Stimulated activated effector memory CD8-positive, alpha-beta T cell treated with anti-CD3 and anti-CD28 coated beads, Interleukin-12 subunit alpha, Interleukin-12 subunit beta, amount 100 ng/mL, for 72 hours (primary cell): ENCODE measurements at regions not wholly inside any gene's neighbourhood (a gene's known extent, or its start where the extent isn't known, plus 50 kb on each side); places are given as distances from the start of the nearest gene placed in this dataset.
"Not testable (repeated sequence)": the region's sequence is repeated elsewhere in the genome, so short reads cannot be mapped to it uniquely, and the experiment has no call there.

Experiments used
- ATAC-seq: fragments of 150-1000 bp; cut with Tn5 transposase; 2 replicates; pipeline ENCODE4 v1.10.0; 2021
- DNase-seq, 2 donors: peaks; one replicate each; pipeline ENCODE4 v3.0.0; 2021 to 2022; ENCODE audit warnings: low spot score in 2 of 2
- H3K27ac Mint-ChIP-seq: one replicate; pipeline ENCODE4 v1.8.0; 2022; ENCODE audit warnings: mild to moderate bottlenecking, mixed read lengths
- H3K36me3 Mint-ChIP-seq: one replicate; pipeline ENCODE4 v1.8.0; 2022; ENCODE audit warnings: mild to moderate bottlenecking, mixed read lengths
- H3K4me1 Mint-ChIP-seq: one replicate; pipeline ENCODE4 v1.8.0; 2022; ENCODE audit warnings: mixed read lengths
- H3K4me3 Mint-ChIP-seq: one replicate; pipeline ENCODE4 v1.8.0; 2022; ENCODE audit warnings: mild to moderate bottlenecking, mixed read lengths
- H3K9me3 Mint-ChIP-seq: one replicate; pipeline ENCODE4 v1.8.0; 2022; ENCODE audit warnings: mixed read lengths

DNA sequence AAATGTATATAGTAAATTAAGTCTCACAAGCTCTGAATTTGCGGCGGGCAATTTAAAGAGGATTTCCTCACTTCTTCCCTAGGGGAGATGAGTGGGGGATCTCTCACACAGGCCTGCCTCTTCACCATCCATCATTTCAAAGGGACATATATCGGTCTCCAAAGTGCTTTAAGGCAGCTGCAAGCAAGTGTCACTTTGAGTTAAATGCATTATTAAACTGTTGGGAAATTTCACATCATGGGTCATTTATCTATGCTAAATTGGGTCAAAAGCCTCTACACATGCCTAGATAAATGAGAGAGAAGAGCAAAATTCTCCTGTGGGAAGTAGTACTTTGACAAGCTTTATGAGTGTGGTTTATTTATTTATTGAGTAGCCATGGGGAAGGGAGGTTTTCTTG, 1106.1 kb upstream of the GOT2 start:
- no peaks in the 10 kb centered on the region for H3K36me3 Mint-ChIP-seq
- H3K4me3 Mint-ChIP-seq = no peak overlapping the region
- peaks cover 36% of the 10 kb centered on the region for H3K9me3 Mint-ChIP-seq
- no peak overlapping the region for H3K27ac Mint-ChIP-seq
- H3K4me1 Mint-ChIP-seq = no peaks in the 10 kb centered on the region
- no peak for DNase-seq
- no peak for ATAC-seq

GRCh38 chr16:59826767-59827166, 1092.7 kb upstream of the GOT2 start:
- Mint-ChIP-seq H3K27ac (no peak overlapping the region), H3K36me3 (no peaks in the 10 kb centered on the region), H3K9me3 (peaks cover 17% of the 10 kb centered on the region), H3K4me3 (no peak overlapping the region), H3K4me1 (no peaks in the 10 kb centered on the region)
- no peak for DNase-seq
- ATAC-seq = no peak

- not testable (repeated sequence) for ATAC-seq, DNase-seq, H3K4me3 Mint-ChIP-seq, H3K36me3 Mint-ChIP-seq, H3K27ac Mint-ChIP-seq, H3K4me1 Mint-ChIP-seq
- peaks cover 17% of the 10 kb centered on the region for H3K9me3 Mint-ChIP-seq
Observed at GRCh38 chr16:59809488-59809887, 1075.4 kb upstream of the GOT2 start.

- Mint-ChIP-seq H3K4me1 (no peaks in the 10 kb centered on the region), H3K36me3 (no peaks in the 10 kb centered on the region), H3K27ac (no peak overlapping the region), H3K4me3 (no peak overlapping the region), H3K9me3 (peaks cover 34% of the 10 kb centered on the region)
- ATAC-seq (no peak), DNase-seq (no peak)
Observed at GRCh38 chr16:59783191-59783590, 1049.1 kb upstream of the GOT2 start.

DNA sequence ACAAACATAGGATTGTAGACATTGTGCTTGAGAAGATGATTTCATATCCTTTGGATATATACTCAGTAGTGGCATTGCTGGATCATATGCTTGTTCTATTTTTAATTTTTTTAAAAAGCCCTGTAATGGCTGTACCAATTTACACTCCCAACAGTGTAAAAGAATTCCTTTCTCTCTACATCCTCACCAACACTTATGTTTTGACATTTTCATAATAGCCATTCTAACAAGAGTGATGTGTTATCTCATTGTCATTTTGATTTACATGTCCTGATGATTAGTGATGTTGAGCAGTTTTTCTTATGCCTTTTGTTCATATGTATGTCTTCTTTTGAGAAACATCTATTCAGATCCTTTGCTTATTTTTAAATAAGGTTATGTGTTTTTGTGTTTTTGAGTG, 1039.2 kb upstream of the GOT2 start:
- H3K36me3 Mint-ChIP-seq = no peaks in the 10 kb centered on the region
- DNase-seq (no peak), ATAC-seq (no peak)
- no peak overlapping the region for H3K27ac Mint-ChIP-seq
- no peak overlapping the region for H3K4me3 Mint-ChIP-seq
- peaks cover 8% of the 10 kb centered on the region for H3K9me3 Mint-ChIP-seq
- no peaks in the 10 kb centered on the region for H3K4me1 Mint-ChIP-seq

DNA sequence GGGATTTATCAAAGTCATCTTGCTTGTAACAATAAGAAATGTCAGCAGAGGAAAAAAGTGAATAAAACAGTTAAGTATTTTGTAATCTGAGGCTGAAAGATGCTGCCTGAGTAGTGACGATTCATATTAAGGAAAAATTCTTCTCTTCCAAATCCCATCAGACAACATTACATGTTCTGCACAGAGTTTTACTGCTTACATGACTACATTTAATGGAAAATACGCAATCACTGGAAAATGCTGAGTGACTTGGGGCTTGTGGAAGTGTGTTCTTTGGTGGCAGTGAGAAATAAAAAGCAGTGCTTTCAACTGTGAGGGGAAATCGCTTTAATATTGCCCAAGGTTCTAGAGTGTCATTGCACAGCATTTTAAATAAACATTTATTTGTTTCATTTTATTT, 1025.2 kb upstream of the GOT2 start:
- Mint-ChIP-seq H3K4me3 (no peak overlapping the region), H3K36me3 (no peaks in the 10 kb centered on the region), H3K4me1 (no peaks in the 10 kb centered on the region), H3K9me3 (peaks cover 26% of the 10 kb centered on the region), H3K27ac (no peak overlapping the region)
- no peak for DNase-seq
- ATAC-seq = no peak

DNA sequence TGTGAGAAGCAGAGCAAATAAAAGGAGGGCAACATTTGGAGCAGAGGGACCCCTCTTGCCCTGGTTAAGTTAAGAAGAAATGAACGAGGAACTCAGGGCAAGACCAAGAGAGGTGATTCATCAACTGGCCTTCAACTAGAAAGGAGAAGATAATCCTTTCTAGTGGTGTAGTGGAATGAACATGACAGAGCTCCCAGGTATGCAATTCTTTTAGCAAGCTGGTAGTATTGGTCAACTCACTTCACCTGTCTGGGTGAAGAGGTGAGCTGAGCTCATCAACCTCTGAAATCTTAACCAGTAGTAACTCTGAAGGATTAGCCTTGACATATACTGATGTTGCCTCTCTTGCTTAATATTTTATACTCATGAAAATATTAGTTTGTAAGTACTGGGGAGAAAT, 1024.7 kb upstream of the GOT2 start:
- no peak overlapping the region for H3K27ac Mint-ChIP-seq
- H3K4me3 Mint-ChIP-seq = no peak overlapping the region
- no peaks in the 10 kb centered on the region for H3K36me3 Mint-ChIP-seq
- no peaks in the 10 kb centered on the region for H3K4me1 Mint-ChIP-seq
- DNase-seq = no peak
- ATAC-seq = no peak
- peaks cover 26% of the 10 kb centered on the region for H3K9me3 Mint-ChIP-seq

DNA sequence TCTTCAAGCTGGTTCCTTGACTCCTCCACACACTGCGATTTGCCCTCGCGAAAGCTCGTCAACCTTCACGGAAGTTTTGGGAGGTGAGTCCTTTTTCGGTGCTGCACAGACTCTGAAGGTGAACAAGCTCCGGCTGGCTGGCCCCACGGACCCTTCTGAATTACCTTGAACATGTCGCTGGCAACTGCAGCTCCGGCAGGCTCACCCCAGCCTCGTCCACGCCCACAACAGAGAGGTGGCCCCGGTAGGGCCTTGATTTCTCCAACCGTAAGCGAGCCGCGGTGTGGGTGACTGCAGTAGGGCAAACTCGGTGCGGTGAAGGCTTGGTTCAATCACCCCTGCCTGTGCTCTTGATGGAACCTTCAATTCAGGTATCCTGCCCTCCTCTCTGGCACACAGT, 1020.7 kb upstream of the GOT2 start:
- Mint-ChIP-seq H3K27ac (no peak overlapping the region), H3K4me1 (no peaks in the 10 kb centered on the region), H3K9me3 (peaks cover 16% of the 10 kb centered on the region), H3K36me3 (no peaks in the 10 kb centered on the region), H3K4me3 (no peak overlapping the region)
- DNase-seq (no peak), ATAC-seq (no peak)

DNA sequence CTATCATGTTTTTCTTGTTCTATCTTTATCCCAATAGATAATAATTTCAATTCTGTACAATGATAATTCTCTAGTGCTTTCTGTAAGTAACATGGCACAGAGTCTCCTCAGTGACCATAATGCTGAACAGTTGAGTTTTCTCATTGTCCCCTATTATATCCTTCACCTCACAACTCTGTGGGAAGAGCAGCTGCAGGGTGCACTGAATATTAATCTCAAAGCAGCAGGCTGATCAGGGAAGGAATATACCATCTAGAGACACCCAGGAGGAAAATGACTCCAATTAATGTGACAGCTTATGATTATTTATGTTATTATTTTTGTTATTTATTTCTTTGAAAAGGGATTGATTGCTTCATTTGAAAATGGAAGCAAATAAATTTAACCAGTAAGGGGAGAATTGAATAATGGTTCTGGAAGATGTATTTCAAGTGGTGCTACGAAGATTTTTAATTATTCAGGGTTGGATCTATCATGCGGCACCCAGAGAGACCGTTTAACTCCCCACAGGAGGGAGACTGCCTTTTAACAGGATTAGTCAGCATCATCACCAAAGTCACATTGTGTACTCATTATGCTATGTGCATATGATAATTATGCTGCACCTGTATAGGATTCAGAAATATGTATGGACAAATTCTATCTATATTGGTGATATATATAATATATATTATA, 1015.7 kb upstream of the GOT2 start:
- Mint-ChIP-seq H3K27ac (no peak overlapping the region), H3K4me1 (no peaks in the 10 kb centered on the region), H3K4me3 (no peak overlapping the region), H3K36me3 (no peaks in the 10 kb centered on the region), H3K9me3 (peaks cover 18% of the 10 kb centered on the region)
- ATAC-seq = no peak
- no peak for DNase-seq

- H3K27ac Mint-ChIP-seq = no peak overlapping the region
- ATAC-seq (no peak), DNase-seq (no peak)
- no peaks in the 10 kb centered on the region for H3K4me1 Mint-ChIP-seq
- H3K36me3 Mint-ChIP-seq = no peaks in the 10 kb centered on the region
- H3K9me3 Mint-ChIP-seq = peaks cover 21% of the 10 kb centered on the region
- no peak overlapping the region for H3K4me3 Mint-ChIP-seq
Observed at GRCh38 chr16:59748531-59748930, 1014.4 kb upstream of the GOT2 start.

GRCh38 chr16:59743504-59743903, 1009.4 kb upstream of the GOT2 start:
- peaks cover 21% of the 10 kb centered on the region for H3K9me3 Mint-ChIP-seq
- H3K27ac Mint-ChIP-seq = no peak overlapping the region
- H3K4me3 Mint-ChIP-seq = no peak overlapping the region
- H3K4me1 Mint-ChIP-seq = no peaks in the 10 kb centered on the region
- no peak for DNase-seq
- ATAC-seq = no peak
- no peaks in the 10 kb centered on the region for H3K36me3 Mint-ChIP-seq

DNA sequence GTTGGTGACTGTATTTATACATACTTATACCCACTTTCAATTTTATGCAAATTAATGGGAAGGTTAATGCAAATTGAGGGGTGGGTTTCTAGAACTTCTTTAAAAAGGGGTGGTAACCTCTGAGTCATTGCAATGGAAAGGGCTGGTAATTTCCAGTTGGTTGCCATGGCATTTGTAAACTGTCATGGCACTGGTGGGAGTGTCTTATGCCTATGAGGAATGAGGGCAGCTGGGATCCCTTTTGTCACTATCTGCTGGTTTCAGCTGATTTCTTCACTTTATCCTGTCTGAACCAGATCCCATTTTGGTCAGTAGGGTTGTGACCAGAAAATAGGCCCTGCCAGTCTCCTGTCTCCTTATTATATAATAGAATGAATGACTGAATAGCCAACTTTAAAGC, 1006.7 kb upstream of the GOT2 start:
- ATAC-seq (no peak), DNase-seq (no peak)
- Mint-ChIP-seq H3K9me3 (peaks cover 21% of the 10 kb centered on the region), H3K4me1 (no peaks in the 10 kb centered on the region), H3K4me3 (no peak overlapping the region), H3K27ac (no peak overlapping the region), H3K36me3 (no peaks in the 10 kb centered on the region)

DNA sequence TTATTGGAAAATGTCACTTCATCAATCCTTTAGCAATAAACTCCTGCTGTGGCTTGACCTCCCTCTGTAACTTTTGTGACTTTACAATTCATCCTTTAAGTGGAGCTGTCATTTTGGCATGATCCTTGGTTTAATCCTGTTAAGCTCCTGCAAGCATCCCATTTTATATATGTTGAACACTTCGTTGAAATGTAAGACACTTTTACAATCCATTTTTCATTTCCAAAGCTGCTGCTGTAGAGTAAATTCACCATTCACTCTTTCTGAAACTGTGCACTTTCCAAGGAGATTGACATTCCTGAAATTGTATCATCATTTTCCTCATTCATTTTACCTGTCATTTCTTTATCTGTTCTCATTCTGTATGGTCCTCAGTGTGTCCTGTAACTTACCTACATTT, 1003.2 kb upstream of the GOT2 start:
- Mint-ChIP-seq H3K27ac (no peak overlapping the region), H3K9me3 (peaks cover 10% of the 10 kb centered on the region), H3K4me1 (no peaks in the 10 kb centered on the region), H3K4me3 (no peak overlapping the region), H3K36me3 (no peaks in the 10 kb centered on the region)
- ATAC-seq (no peak), DNase-seq (no peak)

DNA sequence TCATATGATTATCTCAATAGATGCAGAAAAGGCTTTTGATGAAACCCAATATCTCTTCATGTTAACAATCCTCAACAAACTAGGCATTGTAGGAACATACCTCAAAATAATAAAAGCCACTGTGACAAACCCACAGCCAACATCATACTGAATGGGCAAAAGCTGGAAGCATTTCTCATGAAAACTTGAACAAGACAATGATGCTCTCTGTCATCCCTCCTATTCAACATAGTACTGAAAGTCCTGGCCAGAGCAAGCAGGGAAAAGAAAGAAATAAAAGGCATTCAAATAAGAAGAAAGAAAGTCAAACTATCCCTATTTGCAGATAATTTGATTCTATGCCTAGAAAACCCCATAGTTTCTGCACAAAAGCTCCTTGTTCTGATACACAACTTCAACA, 999.2 kb upstream of the GOT2 start:
- no peak for ATAC-seq
- Mint-ChIP-seq H3K9me3 (peaks cover 28% of the 10 kb centered on the region), H3K4me1 (no peaks in the 10 kb centered on the region), H3K36me3 (no peaks in the 10 kb centered on the region), H3K4me3 (no peak overlapping the region), H3K27ac (no peak overlapping the region)
- DNase-seq = no peak

DNA sequence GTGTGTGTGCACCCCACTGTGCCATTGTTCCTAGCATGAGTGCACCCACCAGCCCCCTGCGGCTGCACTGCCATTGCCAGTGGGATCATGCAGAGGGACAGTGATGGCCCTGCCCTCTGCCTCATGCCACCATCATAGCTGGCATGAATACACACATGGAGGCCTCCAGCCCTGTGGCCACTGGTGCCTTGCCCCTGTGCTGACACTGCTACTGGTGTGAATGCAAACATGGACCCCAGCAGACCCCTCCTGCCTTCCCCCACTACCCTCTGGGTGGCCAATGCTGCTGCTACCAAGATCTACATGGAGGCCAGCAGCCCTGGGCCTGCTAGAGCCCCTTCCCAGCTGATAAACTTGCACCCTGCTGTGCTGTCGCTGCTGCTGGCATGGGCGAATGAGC, 995.5 kb upstream of the GOT2 start:
- ATAC-seq (no peak), DNase-seq (no peak)
- H3K4me1 Mint-ChIP-seq = no peaks in the 10 kb centered on the region
- no peak overlapping the region for H3K4me3 Mint-ChIP-seq
- H3K36me3 Mint-ChIP-seq = no peaks in the 10 kb centered on the region
- peaks cover 32% of the 10 kb centered on the region for H3K9me3 Mint-ChIP-seq
- H3K27ac Mint-ChIP-seq = no peak overlapping the region

GRCh38 chr16:59719121-59719520, 985.0 kb upstream of the GOT2 start:
- DNase-seq (no peak), ATAC-seq (no peak)
- H3K4me3 Mint-ChIP-seq = no peak overlapping the region
- no peaks in the 10 kb centered on the region for H3K4me1 Mint-ChIP-seq
- no peaks in the 10 kb centered on the region for H3K36me3 Mint-ChIP-seq
- peaks cover 3% of the 10 kb centered on the region for H3K9me3 Mint-ChIP-seq
- no peak overlapping the region for H3K27ac Mint-ChIP-seq
